ENCODE measurements at regions not wholly inside any gene's neighbourhood (a gene's known extent, or its start where the extent isn't known, plus 50 kb on each side); places are given as distances from the start of the nearest gene placed in this dataset.
"Not testable (repeated sequence)": the region's sequence is repeated elsewhere in the genome, so short reads cannot be mapped to it uniquely, and the experiment has no call there.

- DNase-seq = no peak
Measured at GRCh38 chr9:93900971-93901861, 53.9 kb downstream of the BARX1 start.

DNA sequence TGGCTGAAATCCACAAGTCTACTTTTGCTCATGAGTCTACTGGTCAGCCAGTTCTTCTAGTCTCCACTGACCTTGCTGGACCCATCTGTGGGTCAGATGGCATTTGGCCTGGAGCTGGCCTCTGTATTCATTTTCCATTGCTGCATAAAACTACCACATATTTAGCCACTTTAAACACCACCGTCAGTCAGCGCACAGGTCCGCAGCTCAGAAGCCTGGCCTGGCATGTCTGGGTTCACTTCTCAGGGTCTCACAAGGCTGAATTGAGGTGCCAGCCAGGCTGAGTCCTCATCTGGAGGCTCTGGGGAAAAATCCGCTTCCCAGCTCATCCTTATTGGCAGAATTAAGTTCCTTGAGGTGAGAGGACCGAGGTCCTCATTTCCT, 54.7 kb downstream of the BARX1 start:
- DNase-seq = no peak

DNA sequence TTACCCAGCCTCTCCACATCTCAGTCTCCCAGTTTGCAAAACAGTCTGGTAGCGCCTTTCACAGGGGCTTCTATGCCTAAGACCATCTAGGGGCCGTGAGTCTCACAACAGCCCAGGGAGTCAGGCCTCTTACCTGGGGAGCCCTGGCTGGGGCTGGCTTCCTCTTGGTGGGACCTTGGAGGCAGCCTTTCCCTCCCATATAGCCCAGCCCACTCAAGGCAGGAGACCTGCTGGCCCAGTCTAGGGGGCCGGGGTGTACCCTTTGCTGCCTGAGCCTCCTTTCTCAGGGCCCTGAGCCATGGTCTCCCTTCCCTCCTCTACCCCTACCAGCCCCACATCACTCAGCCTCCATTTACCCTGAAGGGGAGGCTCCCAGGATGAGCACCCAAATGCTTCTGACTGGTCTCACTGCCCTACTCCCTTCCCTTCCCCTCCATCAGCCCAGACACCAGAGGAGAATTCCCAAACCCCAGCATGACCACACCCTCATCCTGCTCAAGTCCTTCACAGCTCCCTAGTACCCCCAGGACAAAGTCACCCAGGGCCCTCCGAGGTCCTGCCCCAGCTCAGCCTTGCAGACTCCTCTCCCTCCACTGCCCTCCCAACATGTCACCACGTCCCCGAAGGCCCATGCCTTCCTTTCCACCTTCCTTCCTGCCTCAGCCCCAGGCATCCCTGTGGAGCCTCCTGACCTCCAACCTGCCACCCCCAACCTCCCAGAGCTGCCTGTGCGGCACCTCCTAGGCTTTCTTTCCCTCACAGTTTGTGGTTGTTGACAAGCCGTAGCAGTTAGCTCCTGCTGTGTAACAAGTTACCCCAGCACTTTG, 55.3 kb downstream of the BARX1 start:
- no peak for DNase-seq

DNA sequence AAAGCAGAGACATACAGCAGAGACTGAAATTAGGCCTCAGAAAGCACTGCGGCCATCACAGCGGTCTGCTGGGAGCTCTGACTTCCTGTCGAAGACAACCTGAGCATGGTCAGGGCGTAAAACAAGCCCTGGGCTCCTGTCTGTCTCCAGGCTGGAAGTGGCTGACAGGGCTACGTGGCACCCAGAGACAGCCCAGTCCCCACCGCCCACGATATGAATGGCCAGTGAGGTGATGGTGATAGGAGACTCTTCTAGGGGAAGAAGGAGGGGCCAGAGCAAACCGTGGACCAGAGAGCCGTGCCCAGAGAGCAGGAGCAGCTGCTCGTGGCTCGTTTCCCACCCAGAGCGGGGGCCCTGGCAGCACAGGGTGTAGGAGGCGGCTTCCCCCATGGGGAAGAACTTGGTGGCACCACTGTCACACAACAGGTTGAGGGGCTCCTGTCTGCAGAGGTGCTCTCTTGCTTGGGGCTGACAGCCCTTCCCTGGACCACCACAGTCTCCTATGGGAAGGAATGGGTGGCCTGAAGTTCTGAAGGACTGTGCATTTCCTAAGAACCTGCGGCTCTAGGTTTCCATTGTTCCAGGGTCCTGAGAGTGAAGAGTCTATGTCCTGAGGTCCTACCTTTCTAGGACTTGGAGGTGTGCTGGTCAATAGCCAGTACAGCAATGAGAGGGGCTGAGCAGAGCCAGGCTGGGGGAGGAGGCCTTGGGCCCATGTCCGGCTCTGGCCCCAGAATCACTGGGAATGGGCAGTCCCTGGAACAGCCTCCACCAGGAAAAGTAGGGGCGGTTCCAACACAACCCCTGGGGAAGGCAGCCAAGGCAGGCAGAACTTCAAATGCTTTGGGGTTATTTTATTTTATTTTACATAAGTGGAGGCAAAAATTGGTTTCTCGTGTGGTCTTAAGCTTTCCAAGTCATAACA, 56.4 kb downstream of the BARX1 start:
- DNase-seq = no peak

- no peak for DNase-seq
Measured at GRCh38 chr9:93898026-93898425, 57.1 kb downstream of the BARX1 start.

GRCh38 chr9:93897075-93897970, 57.8 kb downstream of the BARX1 start:
- no peak for DNase-seq

- no peak for DNase-seq
Measured at GRCh38 chr9:93896496-93897033, 58.6 kb downstream of the BARX1 start.

GRCh38 chr9:93896093-93896492, 59.1 kb downstream of the BARX1 start:
- DNase-seq = no peak

DNA sequence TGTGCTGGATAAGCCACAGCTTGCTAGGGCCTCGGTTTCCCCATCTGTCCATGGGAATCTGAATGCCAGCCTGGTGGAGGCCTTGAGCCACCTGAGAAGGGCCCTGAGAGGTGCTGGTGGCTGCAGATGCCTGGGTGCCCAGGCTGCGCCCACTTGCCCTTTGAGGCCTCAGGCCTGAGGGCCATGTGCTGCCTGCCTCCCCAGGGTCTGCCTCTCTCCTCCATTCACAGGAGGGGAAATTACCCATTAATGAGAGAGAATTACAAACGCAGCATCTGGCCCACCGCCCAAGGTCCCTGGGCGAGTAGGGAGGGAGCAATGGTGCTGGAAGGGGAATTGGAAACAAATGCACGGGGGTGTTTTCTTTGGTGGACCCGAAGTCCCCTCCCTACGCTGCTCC, 59.6 kb downstream of the BARX1 start:
- DNase-seq = no peak

- DNase-seq = no peak
Measured at GRCh38 chr9:93894691-93895079, 60.5 kb downstream of the BARX1 start.

DNA sequence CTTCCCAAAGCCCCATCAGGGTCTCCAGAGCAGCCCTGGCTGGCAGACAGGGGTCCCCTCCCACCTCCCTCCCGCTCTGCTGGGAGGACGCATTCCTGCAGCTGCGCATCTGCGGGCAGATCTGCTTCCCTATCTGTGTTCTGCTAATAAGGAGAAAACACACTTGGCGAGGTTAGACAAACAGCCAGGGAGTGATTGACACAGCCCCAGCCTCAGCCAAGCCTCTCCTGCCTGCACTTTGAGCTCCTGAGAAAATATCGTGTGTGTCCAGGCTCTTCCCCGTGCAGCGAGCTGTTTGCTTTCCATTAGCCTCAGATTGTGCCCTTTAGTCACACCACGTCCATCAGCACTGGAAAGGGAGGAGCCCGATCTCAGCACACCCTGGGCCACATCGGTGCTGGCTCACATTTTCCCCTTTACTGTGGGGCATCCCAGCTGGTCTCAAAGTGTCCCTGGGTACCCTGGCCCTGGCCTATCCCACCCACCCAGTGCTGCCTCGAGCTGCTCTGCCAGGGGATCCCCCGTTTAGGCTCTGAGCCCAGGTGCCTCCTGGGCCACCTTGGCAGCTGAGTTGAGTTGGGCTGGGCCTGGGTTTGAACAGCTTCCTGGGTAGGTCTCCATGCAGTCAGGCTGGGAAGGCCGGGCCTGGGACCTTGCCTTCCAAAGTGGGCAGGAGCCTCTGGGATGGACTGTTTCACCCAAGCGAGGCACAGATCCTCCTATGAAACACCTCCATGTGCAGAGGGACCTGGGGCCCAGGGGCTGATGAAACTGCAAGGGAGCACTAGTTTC, 61.1 kb downstream of the BARX1 start:
- DNase-seq = no peak

DNA sequence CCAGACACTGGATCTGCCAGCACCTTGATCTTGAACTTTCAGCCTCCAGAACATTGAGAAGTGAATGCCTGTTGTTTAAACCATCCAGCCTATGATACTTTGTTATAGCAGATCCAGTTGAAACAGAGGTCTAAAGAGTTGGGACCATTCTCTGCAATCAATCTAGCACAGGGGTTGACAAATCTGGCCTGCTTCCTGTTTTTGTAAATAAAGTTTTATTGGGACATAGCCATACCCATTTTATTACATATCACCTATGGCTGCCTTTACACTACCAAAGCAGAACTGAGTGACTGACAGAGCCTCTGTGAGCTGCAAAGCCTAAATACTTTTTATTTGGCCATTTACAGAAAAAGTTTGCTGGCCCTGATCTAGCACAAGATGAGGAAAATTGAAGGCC, 62.0 kb downstream of the BARX1 start:
- DNase-seq = no peak

DNA sequence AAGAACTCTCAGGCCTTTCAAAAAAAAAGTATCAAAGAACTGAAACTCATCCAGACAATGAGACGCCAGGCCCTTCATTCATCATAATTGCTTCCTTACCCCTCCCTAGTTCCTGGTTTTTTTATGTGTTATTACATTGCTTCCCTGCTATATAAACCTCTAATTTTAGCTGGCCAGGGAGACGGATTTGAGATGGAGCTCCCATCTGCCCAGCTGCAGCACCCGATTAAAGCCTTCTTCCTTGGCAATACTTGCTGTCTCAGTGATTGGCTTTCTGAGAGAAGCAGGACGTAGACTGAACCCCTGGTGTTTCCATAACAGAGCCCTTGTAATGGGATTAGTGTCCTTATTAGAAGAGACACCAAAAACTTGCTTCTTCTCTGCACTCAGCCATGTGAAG, 62.4 kb downstream of the BARX1 start:
- no peak for DNase-seq

DNA sequence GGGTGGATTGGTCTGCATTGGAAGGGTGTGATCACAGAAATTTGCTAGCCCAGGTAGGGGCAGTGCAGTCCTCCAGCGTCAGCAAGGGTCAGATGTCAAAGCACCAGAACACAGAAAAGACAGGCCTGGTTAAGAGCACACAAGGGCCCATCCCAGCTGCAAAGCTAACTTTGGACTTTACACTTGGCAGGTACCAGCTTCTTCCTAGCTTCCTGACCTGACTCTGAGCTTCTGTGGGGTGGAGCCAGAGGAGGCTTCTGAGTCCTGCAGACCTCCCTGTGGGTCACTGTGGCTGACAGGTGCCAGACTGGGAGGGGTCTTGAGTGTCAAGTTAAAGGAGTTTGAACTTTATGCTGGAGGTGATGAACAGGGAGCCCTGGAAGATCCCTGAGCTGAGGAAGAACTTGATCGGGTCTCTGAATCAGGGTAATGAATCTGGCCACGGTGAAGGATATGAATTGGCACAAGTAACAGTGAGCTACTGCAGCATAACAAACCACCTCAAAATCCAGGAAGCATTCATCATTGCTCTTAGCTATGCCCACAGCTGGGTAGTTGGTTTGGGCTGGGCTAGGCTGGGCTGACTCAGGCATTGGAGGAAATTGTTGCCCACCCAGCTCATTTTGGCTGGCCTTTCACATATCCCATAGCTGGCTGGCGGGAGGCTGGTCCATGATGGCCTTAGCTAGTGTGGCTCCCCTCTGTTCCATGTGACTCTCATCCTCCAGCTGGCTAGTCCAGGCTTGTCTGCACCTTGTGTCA, 63.4 kb downstream of the BARX1 start:
- no peak for DNase-seq

DNA sequence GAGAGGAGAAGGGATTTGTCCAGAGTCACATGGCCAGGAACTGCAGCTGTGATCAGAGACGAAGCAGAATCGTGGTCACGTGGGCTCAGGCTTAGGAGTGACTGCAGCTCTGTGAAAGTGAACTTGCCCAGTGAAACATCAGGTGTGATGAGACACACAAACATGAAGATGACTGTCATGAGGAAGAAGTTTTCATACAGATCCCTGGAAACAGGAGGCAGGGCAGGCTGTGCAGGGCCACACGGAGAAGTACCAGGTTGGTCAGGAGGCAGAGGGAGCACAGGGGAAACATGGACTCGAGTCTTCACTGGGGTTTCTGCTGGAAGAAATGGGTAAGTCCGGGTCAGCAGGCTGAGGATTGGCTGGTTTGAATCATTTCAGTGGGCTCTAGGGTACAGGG, 64.1 kb downstream of the BARX1 start:
- no peak for DNase-seq

- no peak for DNase-seq
Measured at GRCh38 chr9:93890436-93890935, 64.7 kb downstream of the BARX1 start.

DNA sequence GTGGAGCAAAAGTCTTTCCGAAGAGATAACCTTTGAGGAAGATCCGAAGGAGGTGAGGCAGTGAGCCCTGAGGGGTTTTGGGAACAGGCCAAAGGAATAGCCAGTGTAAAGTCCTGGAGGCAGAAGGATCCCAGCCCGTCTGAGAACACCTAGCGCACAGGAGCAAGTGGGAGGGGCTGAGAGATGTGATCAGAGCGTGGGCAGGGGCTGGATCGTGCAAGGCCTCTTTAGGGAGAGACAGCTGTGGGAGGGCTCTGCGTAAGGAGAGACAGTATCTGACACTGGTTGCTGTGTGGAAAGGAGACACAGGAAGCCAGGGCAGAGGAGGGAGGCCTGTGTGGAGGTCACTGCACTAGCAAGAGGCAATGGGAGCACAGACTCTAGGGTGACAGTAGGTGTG, 68.2 kb downstream of the BARX1 start:
- DNase-seq = no peak

- no peak for DNase-seq
Measured at GRCh38 chr9:93884808-93885207, 70.3 kb downstream of the BARX1 start.

- not testable (repeated sequence) for DNase-seq
Measured at GRCh38 chr9:93879662-93880407, 75.3 kb downstream of the BARX1 start.
